GM23338 (cell line): ENCODE measurements at regions not wholly inside any gene's neighbourhood (a gene's known extent, or its start where the extent isn't known, plus 50 kb on each side); places are given as distances from the start of the nearest gene placed in this dataset.

ENCODE experiments used
- ATAC-seq: fragments of 200-7000 bp; cut with Tn5 transposase; 3 replicates; pipeline ENCODE4 v1.9.1; 2020
- DNase-seq: peaks from one replicate; pipeline ENCODE4 v3.0.0-alpha.2; 2015; ENCODE audit warnings: low spot score
- H2AFZ ChIP-seq: fragments of 200-600 bp; sonication (generic); 2 replicates; pipeline ENCODE4 v1.8.0; 2016; ENCODE audit warnings: antibody characterized with exemption, mild to moderate bottlenecking, moderate library complexity
- H3F3A ChIP-seq: fragments of 200-600 bp; sonication (generic); replicated peaks from 2 replicates; pipeline ENCODE4 v1.8.0; 2017; ENCODE audit warnings: antibody characterized with exemption, mixed run types, low read depth
- H3K27ac ChIP-seq: fragments of 200-600 bp; sonication (generic); 2 replicates; pipeline ENCODE4 v1.6.1; 2016; ENCODE audit warnings: low read depth
- H3K27me3 ChIP-seq: fragments of 200-600 bp; sonication (generic); 2 replicates; pipeline ENCODE4 v1.8.0; 2016; ENCODE audit warnings: mild to moderate bottlenecking, mixed run types, moderate library complexity; ENCODE audit not compliant: insufficient read depth
- H3K36me3 ChIP-seq: fragments of 200-600 bp; sonication (generic); 2 replicates; pipeline ENCODE4 v1.8.0; 2016; ENCODE audit warnings: mild to moderate bottlenecking; ENCODE audit not compliant: insufficient read depth
- H3K4me1 ChIP-seq: fragments of 200-600 bp; sonication (generic); 2 replicates; pipeline ENCODE4 v1.8.0; 2016; ENCODE audit warnings: mild to moderate bottlenecking, moderate library complexity; ENCODE audit not compliant: insufficient read depth
- H3K4me2 ChIP-seq: fragments of 200-600 bp; sonication (generic); 2 replicates; pipeline ENCODE4 v1.7.1; 2017; ENCODE audit warnings: mixed run types
- H3K4me3 ChIP-seq: fragments of 200-600 bp; sonication (generic); 2 replicates; pipeline ENCODE4 v1.6.1; 2016; ENCODE audit warnings: mixed run types
- H3K79me2 ChIP-seq: fragments of 200-600 bp; sonication (generic); replicated peaks from 2 replicates; pipeline ENCODE4 v1.8.0; 2017; ENCODE audit warnings: mild to moderate bottlenecking; ENCODE audit not compliant: insufficient read depth
- H3K9me2 ChIP-seq: fragments of 200-600 bp; sonication (generic); 2 replicates; pipeline ENCODE4 v1.8.0; 2017; ENCODE audit not compliant: insufficient read depth
- H4K20me1 ChIP-seq: fragments of 200-600 bp; sonication (generic); replicated peaks from 2 replicates; pipeline ENCODE4 v1.8.0; 2017; ENCODE audit warnings: mild to moderate bottlenecking; ENCODE audit not compliant: insufficient read depth
- H3K27ac Mint-ChIP-seq: 2 replicates; pipeline ENCODE4 v1.8.0; 2020; ENCODE audit warnings: inconsistent platforms, mild to moderate bottlenecking, moderate library complexity, mixed read lengths
- H3K27me3 Mint-ChIP-seq: 3 replicates; pipeline ENCODE4 v1.8.0; 2022; ENCODE audit warnings: low read depth, mild to moderate bottlenecking, moderate library complexity, mixed read lengths, inconsistent platforms; ENCODE audit not compliant: insufficient read depth, poor library complexity
- H3K36me3 Mint-ChIP-seq: 3 replicates; pipeline ENCODE4 v1.8.0; 2021; ENCODE audit warnings: low read depth, mild to moderate bottlenecking, inconsistent platforms, moderate library complexity, mixed read lengths
- H3K4me1 Mint-ChIP-seq: 3 replicates; pipeline ENCODE4 v1.8.0; 2020; ENCODE audit warnings: mild to moderate bottlenecking, inconsistent platforms, mixed read lengths
- H3K4me3 Mint-ChIP-seq: 3 replicates; pipeline ENCODE4 v1.8.0; 2021; ENCODE audit warnings: moderate library complexity, mild to moderate bottlenecking, inconsistent platforms, mixed read lengths
- H3K9me3 Mint-ChIP-seq: 3 replicates; pipeline ENCODE4 v1.8.0; 2020; ENCODE audit warnings: moderate library complexity, mild to moderate bottlenecking, inconsistent platforms, mixed read lengths
- CREB1 ChIP-seq: fragments of 250-450 bp; sonication (Bioruptor Pico); IDR thresholded peaks from 2 replicates; pipeline ENCODE4 v1.5.0; 2020; ENCODE audit warnings: low read depth, mild to moderate bottlenecking, moderate library complexity
- ETS1 ChIP-seq: IDR thresholded peaks from 2 replicates; pipeline ENCODE4 v1.6.1; 2016; ENCODE audit warnings: antibody characterized with exemption
- EZH2 ChIP-seq: fragments of 200-600 bp; sonication (generic); IDR thresholded peaks from one replicate; pipeline ENCODE4 v1.8.0; 2017; ENCODE audit warnings: antibody characterized with exemption, mild to moderate bottlenecking, low read depth; ENCODE audit not compliant: unreplicated experiment
- JUNB ChIP-seq: IDR thresholded peaks from one replicate; pipeline ENCODE4 v1.6.1; 2016; ENCODE audit warnings: antibody characterized with exemption; ENCODE audit not compliant: unreplicated experiment
- POLR2AphosphoS5 ChIP-seq: IDR thresholded peaks from 2 replicates; pipeline ENCODE4 v1.6.1; 2016; ENCODE audit warnings: antibody characterized with exemption, low read depth
- REST ChIP-seq: IDR thresholded peaks from one replicate; pipeline ENCODE4 v1.6.1; 2018; ENCODE audit warnings: antibody characterized with exemption; ENCODE audit not compliant: unreplicated experiment
- STAT1 ChIP-seq: IDR thresholded peaks from one replicate; pipeline ENCODE4 v1.6.1; 2016; ENCODE audit warnings: antibody characterized with exemption; ENCODE audit not compliant: unreplicated experiment
- ZNF114 ChIP-seq: fragments of 250-450 bp; sonication (Bioruptor Pico); IDR thresholded peaks from 2 replicates; pipeline ENCODE4 v1.5.0; 2020; ENCODE audit warnings: mild to moderate bottlenecking, moderate library complexity
- ZNF331 ChIP-seq: fragments of 250-450 bp; sonication (Bioruptor Pico); IDR thresholded peaks from 2 replicates; pipeline ENCODE4 v1.5.0; 2020; ENCODE audit warnings: low read depth, mild to moderate bottlenecking, moderate library complexity
- TF ChIP-seq, protein P1 (sequence below), 2 experiments: fragments of 200-600 bp in 1 of 2; sonication (generic) in 1 of 2; conservative IDR thresholded peaks; 2 replicates each; pipeline versions ENCODE4 v1.5.1 to v1.6.1; 2016 to 2017; ENCODE audit warnings: antibody characterized with exemption in 2 of 2, low read depth in 2 of 2, mild to moderate bottlenecking in 2 of 2, moderate library complexity in 1 of 2
- TF ChIP-seq, protein P2 (sequence below): fragments of 250-450 bp; sonication (Bioruptor Pico); IDR thresholded peaks from 2 replicates; pipeline ENCODE4 v1.5.0; 2020; ENCODE audit warnings: mild to moderate bottlenecking, moderate library complexity

- Histone ChIP-seq H3K36me3 (no peaks in the 10 kb centered on the region), H3K4me2 (no peak overlapping the region), H4K20me1 (no peaks in the 10 kb centered on the region), H3K79me2 (no peaks in the 10 kb centered on the region), H3K4me1 (no peaks in the 10 kb centered on the region), H3F3A (no peaks in the 10 kb centered on the region), H3K27me3 (no peaks in the 10 kb centered on the region), H3K4me3 (no peak overlapping the region), H2AFZ (no peak overlapping the region), H3K9me2 (no peaks in the 10 kb centered on the region), H3K27ac (no peak overlapping the region)
- Mint-ChIP-seq H3K4me1 (no peaks in the 10 kb centered on the region), H3K9me3 (no peaks in the 10 kb centered on the region), H3K27me3 (no peaks in the 10 kb centered on the region), H3K36me3 (no peaks in the 10 kb centered on the region), H3K27ac (no peak overlapping the region), H3K4me3 (no peak overlapping the region)
- ATAC-seq: no peak
- no peak for DNase-seq
- no peak for TF ChIP-seq POLR2AphosphoS5
- TF ChIP-seq REST: no peak
- TF ChIP-seq, protein P1, sequence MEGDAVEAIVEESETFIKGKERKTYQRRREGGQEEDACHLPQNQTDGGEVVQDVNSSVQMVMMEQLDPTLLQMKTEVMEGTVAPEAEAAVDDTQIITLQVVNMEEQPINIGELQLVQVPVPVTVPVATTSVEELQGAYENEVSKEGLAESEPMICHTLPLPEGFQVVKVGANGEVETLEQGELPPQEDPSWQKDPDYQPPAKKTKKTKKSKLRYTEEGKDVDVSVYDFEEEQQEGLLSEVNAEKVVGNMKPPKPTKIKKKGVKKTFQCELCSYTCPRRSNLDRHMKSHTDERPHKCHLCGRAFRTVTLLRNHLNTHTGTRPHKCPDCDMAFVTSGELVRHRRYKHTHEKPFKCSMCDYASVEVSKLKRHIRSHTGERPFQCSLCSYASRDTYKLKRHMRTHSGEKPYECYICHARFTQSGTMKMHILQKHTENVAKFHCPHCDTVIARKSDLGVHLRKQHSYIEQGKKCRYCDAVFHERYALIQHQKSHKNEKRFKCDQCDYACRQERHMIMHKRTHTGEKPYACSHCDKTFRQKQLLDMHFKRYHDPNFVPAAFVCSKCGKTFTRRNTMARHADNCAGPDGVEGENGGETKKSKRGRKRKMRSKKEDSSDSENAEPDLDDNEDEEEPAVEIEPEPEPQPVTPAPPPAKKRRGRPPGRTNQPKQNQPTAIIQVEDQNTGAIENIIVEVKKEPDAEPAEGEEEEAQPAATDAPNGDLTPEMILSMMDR (conservative IDR thresholded peaks at IDR 0.05; ENCODE audit: low read depth in 2 of 2): no peak
- TF ChIP-seq ZNF331 (CRISPR knock-in tag): no peak
- TF ChIP-seq ETS1: no peak
- no peak for TF ChIP-seq JUNB
- TF ChIP-seq, protein P2, sequence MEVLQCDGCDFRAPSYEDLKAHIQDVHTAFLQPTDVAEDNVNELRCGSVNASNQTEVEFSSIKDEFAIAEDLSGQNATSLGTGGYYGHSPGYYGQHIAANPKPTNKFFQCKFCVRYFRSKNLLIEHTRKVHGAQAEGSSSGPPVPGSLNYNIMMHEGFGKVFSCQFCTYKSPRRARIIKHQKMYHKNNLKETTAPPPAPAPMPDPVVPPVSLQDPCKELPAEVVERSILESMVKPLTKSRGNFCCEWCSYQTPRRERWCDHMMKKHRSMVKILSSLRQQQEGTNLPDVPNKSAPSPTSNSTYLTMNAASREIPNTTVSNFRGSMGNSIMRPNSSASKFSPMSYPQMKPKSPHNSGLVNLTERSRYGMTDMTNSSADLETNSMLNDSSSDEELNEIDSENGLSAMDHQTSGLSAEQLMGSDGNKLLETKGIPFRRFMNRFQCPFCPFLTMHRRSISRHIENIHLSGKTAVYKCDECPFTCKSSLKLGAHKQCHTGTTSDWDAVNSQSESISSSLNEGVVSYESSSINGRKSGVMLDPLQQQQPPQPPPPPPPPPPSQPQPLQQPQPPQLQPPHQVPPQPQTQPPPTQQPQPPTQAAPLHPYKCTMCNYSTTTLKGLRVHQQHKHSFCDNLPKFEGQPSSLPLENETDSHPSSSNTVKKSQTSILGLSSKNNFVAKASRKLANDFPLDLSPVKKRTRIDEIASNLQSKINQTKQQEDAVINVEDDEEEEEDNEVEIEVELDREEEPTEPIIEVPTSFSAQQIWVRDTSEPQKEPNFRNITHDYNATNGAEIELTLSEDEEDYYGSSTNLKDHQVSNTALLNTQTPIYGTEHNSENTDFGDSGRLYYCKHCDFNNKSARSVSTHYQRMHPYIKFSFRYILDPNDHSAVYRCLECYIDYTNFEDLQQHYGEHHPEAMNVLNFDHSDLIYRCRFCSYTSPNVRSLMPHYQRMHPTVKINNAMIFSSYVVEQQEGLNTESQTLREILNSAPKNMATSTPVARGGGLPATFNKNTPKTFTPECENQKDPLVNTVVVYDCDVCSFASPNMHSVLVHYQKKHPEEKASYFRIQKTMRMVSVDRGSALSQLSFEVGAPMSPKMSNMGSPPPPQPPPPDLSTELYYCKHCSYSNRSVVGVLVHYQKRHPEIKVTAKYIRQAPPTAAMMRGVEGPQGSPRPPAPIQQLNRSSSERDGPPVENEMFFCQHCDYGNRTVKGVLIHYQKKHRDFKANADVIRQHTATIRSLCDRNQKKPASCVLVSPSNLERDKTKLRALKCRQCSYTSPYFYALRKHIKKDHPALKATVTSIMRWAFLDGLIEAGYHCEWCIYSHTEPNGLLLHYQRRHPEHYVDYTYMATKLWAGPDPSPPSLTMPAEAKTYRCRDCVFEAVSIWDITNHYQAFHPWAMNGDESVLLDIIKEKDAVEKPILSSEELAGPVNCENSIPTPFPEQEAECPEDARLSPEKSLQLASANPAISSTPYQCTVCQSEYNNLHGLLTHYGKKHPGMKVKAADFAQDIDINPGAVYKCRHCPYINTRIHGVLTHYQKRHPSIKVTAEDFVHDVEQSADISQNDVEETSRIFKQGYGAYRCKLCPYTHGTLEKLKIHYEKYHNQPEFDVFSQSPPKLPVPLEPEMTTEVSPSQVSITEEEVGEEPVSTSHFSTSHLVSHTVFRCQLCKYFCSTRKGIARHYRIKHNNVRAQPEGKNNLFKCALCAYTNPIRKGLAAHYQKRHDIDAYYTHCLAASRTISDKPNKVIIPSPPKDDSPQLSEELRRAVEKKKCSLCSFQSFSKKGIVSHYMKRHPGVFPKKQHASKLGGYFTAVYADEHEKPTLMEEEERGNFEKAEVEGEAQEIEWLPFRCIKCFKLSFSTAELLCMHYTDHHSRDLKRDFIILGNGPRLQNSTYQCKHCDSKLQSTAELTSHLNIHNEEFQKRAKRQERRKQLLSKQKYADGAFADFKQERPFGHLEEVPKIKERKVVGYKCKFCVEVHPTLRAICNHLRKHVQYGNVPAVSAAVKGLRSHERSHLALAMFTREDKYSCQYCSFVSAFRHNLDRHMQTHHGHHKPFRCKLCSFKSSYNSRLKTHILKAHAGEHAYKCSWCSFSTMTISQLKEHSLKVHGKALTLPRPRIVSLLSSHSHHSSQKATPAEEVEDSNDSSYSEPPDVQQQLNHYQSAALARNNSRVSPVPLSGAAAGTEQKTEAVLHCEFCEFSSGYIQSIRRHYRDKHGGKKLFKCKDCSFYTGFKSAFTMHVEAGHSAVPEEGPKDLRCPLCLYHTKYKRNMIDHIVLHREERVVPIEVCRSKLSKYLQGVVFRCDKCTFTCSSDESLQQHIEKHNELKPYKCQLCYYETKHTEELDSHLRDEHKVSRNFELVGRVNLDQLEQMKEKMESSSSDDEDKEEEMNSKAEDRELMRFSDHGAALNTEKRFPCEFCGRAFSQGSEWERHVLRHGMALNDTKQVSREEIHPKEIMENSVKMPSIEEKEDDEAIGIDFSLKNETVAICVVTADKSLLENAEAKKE: no peak
- no peak for TF ChIP-seq ZNF114 (CRISPR knock-in tag)
- no peak for TF ChIP-seq EZH2
- TF ChIP-seq CREB1: no peak
- TF ChIP-seq STAT1: no peak
Measured at GRCh38 chr1:42075179-42075578, 78.0 kb upstream of the GUCA2B start.
